Sigmoid colon (tissue), 6 donors: ENCODE measurements at regions not wholly inside any gene's neighbourhood (a gene's known extent, or its start where the extent isn't known, plus 50 kb on each side); places are given as distances from the start of the nearest gene placed in this dataset.

Experiments
- DNase-seq: peaks from one replicate; pipeline ENCODE4 v3.0.0-alpha.2; 2019
- H3K27ac ChIP-seq, 4 donors: fragments of 200-600 bp; sonication (generic); one replicate each; pipeline ENCODE4 v1.5.1; 2016 to 2019; ENCODE audit warnings: mild to moderate bottlenecking in 1 of 4
- H3K27me3 ChIP-seq, 3 donors: fragments of 200-600 bp; sonication (generic); one replicate each; pipeline ENCODE4 v1.5.1; 2019; ENCODE audit warnings: mild to moderate bottlenecking in 1 of 3
- H3K36me3 ChIP-seq, 4 donors: fragments of 200-600 bp; sonication (generic); one replicate each; pipeline ENCODE4 v1.5.1; 2016 to 2019
- H3K4me1 ChIP-seq, 4 donors: fragments of 200-600 bp; sonication (generic); one replicate each; pipeline ENCODE4 v1.5.1; 2017 to 2019
- H3K4me3 ChIP-seq, 4 donors: fragments of 200-600 bp; sonication (generic); one replicate each; pipeline ENCODE4 v1.5.1; 2017 to 2019; ENCODE audit warnings: mild to moderate bottlenecking in 2 of 4, moderate library complexity in 1 of 4
- H3K9me3 ChIP-seq, 4 donors: fragments of 200-600 bp in 3 of 4; sonication (generic) in 3 of 4; one replicate each; pipeline versions ENCODE4 v1.5.1 to v1.6.1; 2013 to 2019
- EP300 ChIP-seq, 4 donors: sonication (generic); formaldehyde crosslinking; IDR thresholded peaks; one replicate each; pipeline ENCODE4 v1.6.1; 2017; ENCODE audit warnings: antibody characterized with exemption in 4 of 4
- POLR2A ChIP-seq, 2 donors: fragments of 450-650 bp; IDR thresholded peaks; one replicate each; pipeline ENCODE4 v1.6.1; 2016; ENCODE audit warnings: antibody characterized with exemption in 2 of 2, mild to moderate bottlenecking in 2 of 2, moderate library complexity in 2 of 2
- POLR2AphosphoS5 ChIP-seq, 4 donors: sonication (generic); formaldehyde crosslinking; IDR thresholded peaks; one replicate each; pipeline ENCODE4 v1.6.1; 2017; ENCODE audit warnings: antibody characterized with exemption in 4 of 4
- WGBS, 2 donors: extraction: QIAGEN DNeasy Blood & Tissue Kit; methylation state at CpG; one replicate each; pipeline ENCODE4 v1.1.7; 2013; 5-methylcytosine and 5-hydroxymethylcytosine counted together
- intact Hi-C: fragments of 100-400 bp; cut with DNase I; formaldehyde crosslinking; loops from one replicate; pipeline ENCODE4 v1.15.1; 2023
- TF ChIP-seq, protein P1 (sequence below), 4 experiments: fragments of 450-650 bp in 3 of 4; fragments of 200-600 bp in 1 of 4; IDR thresholded peaks; one replicate each; pipeline ENCODE4 v1.5.1; 2016 to 2019; ENCODE audit warnings: antibody characterized with exemption in 4 of 4, mild to moderate bottlenecking in 3 of 4, moderate library complexity in 2 of 4
- donor health status: healthy with polysubstance abuse.
- donor health status: healthy.

DNA sequence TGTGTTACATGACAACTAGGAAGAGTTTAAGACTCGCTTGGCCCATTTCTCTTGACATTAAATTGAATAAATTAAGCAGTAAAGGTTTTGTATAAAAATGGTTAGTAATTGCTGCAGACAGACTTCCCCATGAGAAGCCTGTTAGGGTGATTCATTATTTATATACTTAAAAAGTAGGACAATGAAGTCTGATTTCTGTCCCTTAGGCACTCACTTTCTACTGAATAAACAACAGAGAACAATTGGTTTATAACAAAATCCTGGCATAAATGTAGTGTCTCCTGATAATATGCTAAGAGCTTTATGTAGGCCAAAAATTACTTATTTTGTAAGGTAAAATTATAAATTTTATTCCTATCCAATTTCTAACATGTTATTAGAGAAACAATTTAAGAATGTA lies 2138.5 kb upstream of the PCDH20 start:
- Histone ChIP-seq H3K9me3 (no peaks in the 10 kb centered on the region), H3K4me3 (no peak overlapping the region), H3K36me3 (no peaks in the 10 kb centered on the region), H3K4me1 (no peaks in the 10 kb centered on the region), H3K27me3 (no peaks in the 10 kb centered on the region), H3K27ac (no peak overlapping the region)
- intact Hi-C loops = no loop called here
- 39 to 82% methylated on average over 1 of the region's 1 CpG for WGBS, 2 donors
- no peak for TF ChIP-seq POLR2A (IDR thresholded peaks at IDR 0.05)
- TF ChIP-seq, protein P1, sequence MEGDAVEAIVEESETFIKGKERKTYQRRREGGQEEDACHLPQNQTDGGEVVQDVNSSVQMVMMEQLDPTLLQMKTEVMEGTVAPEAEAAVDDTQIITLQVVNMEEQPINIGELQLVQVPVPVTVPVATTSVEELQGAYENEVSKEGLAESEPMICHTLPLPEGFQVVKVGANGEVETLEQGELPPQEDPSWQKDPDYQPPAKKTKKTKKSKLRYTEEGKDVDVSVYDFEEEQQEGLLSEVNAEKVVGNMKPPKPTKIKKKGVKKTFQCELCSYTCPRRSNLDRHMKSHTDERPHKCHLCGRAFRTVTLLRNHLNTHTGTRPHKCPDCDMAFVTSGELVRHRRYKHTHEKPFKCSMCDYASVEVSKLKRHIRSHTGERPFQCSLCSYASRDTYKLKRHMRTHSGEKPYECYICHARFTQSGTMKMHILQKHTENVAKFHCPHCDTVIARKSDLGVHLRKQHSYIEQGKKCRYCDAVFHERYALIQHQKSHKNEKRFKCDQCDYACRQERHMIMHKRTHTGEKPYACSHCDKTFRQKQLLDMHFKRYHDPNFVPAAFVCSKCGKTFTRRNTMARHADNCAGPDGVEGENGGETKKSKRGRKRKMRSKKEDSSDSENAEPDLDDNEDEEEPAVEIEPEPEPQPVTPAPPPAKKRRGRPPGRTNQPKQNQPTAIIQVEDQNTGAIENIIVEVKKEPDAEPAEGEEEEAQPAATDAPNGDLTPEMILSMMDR (IDR thresholded peaks at IDR 0.05) = no peak
- no peak for TF ChIP-seq POLR2AphosphoS5 (IDR thresholded peaks at IDR 0.05)
- no peak for TF ChIP-seq EP300 (IDR thresholded peaks at IDR 0.05)
- no peak for DNase-seq

DNA sequence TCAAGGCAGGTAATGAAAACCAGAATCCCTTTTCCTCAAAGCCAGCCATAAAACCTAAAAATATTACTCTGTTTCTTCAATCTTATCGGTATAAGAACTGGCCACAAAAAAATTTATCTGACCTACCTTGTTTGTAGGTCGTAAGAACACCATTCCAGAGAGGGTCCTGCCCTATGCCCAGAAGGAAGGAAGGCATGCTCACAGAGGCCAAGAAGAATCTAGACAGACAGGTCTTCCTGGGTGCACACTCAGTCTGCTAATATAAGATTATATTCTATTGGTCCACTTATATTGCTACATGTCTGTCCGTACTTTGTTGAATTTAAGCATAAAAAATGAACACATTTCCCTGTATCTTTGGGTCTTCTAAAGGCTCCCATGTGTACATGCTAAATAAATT lies 2136.1 kb upstream of the PCDH20 start:
- Histone ChIP-seq H3K4me1 (no peaks in the 10 kb centered on the region), H3K4me3 (no peak overlapping the region), H3K36me3 (no peaks in the 10 kb centered on the region), H3K27ac (no peak overlapping the region), H3K27me3 (no peaks in the 10 kb centered on the region), H3K9me3 (no peaks in the 10 kb centered on the region)
- no peak for DNase-seq
- intact Hi-C loops = no loop called here
- WGBS, 2 donors = 54 to 73% methylated on average over 3 of the region's 3 CpGs
- TF ChIP-seq POLR2AphosphoS5 (IDR thresholded peaks at IDR 0.05) (no peak), EP300 (IDR thresholded peaks at IDR 0.05) (no peak), POLR2A (IDR thresholded peaks at IDR 0.05) (no peak)
- TF ChIP-seq, protein P1 (IDR thresholded peaks at IDR 0.05) = no peak

DNA sequence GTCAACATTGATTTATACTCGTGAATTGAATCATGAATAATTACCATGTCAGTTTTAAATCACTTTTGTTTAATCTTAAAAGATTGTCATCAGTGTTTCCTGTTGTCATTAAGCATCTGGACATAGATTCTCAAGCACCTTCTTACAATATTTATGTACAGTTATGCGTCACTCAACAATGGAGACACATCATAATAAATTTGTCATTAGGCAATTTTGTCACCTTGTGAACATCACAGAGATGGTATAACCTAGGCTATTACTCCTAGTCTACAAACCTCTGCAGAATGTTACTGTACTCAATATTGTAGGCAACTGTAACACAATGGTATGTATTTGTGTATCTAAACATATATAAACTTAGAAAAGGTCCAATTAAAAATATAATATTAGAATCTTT lies 2130.9 kb upstream of the PCDH20 start:
- H3K27ac ChIP-seq = no peak overlapping the region
- no peaks in the 10 kb centered on the region for H3K27me3 ChIP-seq
- H3K4me1 ChIP-seq = no peaks in the 10 kb centered on the region
- WGBS, 2 donors = 47 to 60% methylated on average over 2 of the region's 2 CpGs
- no peaks in the 10 kb centered on the region for H3K36me3 ChIP-seq
- intact Hi-C loops = no loop called here
- DNase-seq = no peak
- no peak overlapping the region for H3K4me3 ChIP-seq
- no peak for TF ChIP-seq EP300 (IDR thresholded peaks at IDR 0.05)
- TF ChIP-seq, protein P1 (IDR thresholded peaks at IDR 0.05) = no peak
- no peak for TF ChIP-seq POLR2A (IDR thresholded peaks at IDR 0.05)
- no peak for TF ChIP-seq POLR2AphosphoS5 (IDR thresholded peaks at IDR 0.05)
- H3K9me3 ChIP-seq = no peaks in the 10 kb centered on the region

DNA sequence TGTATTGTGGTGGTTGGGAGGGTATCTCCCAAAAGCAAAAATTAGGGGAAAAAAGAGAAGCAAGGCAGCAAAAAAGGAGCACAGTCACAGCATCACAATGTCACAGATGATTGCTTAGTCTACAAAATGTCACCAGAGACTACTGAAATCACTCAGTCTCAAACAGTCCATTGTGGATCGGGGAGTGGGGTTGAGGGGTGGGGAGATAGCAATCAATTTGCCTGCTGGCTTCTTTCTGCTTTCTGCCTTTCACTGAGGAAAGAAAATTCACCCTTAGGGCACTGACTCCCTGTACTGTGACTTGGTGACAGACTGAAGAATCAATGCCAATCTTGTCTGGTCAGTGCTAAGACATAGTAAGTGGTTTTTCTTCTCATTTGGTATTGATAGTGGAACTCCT lies 2127.1 kb upstream of the PCDH20 start:
- no peaks in the 10 kb centered on the region for H3K4me1 ChIP-seq
- 65 to 87% methylated on average over 1 of the region's 1 CpG for WGBS, 2 donors
- no peaks in the 10 kb centered on the region for H3K36me3 ChIP-seq
- no peak overlapping the region for H3K4me3 ChIP-seq
- no peaks in the 10 kb centered on the region for H3K27me3 ChIP-seq
- no peak overlapping the region for H3K27ac ChIP-seq
- H3K9me3 ChIP-seq = no peaks in the 10 kb centered on the region
- intact Hi-C loops = no loop called here
- no peak for DNase-seq
- TF ChIP-seq POLR2AphosphoS5 (IDR thresholded peaks at IDR 0.05) = no peak
- TF ChIP-seq POLR2A (IDR thresholded peaks at IDR 0.05) = no peak
- no peak for TF ChIP-seq EP300 (IDR thresholded peaks at IDR 0.05)
- TF ChIP-seq, protein P1 (IDR thresholded peaks at IDR 0.05) = no peak

DNA sequence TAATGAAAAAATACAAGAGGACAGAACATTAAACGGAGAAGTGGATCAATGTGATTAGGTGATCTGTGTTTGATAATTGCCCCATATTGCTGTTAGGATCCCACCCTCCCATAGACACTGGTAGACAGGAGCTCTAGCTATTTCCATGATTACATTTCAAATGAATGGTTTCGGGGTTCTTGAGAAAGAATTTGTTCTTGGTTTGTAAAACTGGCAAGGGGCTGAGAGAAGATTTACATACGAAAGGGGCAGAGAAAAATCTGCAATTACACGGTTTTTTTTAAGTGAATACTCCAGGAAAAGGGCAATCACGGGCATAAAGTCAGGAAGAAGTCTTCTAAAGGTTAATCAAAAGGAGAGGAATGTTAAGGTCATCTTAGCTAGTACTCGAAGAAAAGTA lies 2125.7 kb upstream of the PCDH20 start:
- no peak overlapping the region for H3K27ac ChIP-seq
- H3K4me3 ChIP-seq = no peak overlapping the region
- TF ChIP-seq POLR2AphosphoS5 (IDR thresholded peaks at IDR 0.05) = no peak
- TF ChIP-seq, protein P1 (IDR thresholded peaks at IDR 0.05) = no peak
- TF ChIP-seq EP300 (IDR thresholded peaks at IDR 0.05) = no peak
- no peak for TF ChIP-seq POLR2A (IDR thresholded peaks at IDR 0.05)
- intact Hi-C loops = no loop called here
- no peaks in the 10 kb centered on the region for H3K4me1 ChIP-seq
- H3K36me3 ChIP-seq = no peaks in the 10 kb centered on the region
- no peaks in the 10 kb centered on the region for H3K27me3 ChIP-seq
- WGBS, 2 donors = 55% methylated on average over 6 of the region's 6 CpGs
- DNase-seq = no peak
- no peaks in the 10 kb centered on the region for H3K9me3 ChIP-seq
